Sigmoid colon (tissue), 3 donors: ENCODE measurements at regions not wholly inside any gene's neighbourhood (a gene's known extent, or its start where the extent isn't known, plus 50 kb on each side); places are given as distances from the start of the nearest gene placed in this dataset.

Source experiments
- CTCF ChIP-seq, 4 experiments: fragments of 450-650 bp in 3 of 4; fragments of 200-600 bp in 1 of 4; IDR thresholded peaks; one replicate each; pipeline ENCODE4 v1.5.1; 2016 to 2019; ENCODE audit warnings: antibody characterized with exemption in 4 of 4, mild to moderate bottlenecking in 3 of 4, moderate library complexity in 2 of 4
- POLR2A ChIP-seq, 2 donors: fragments of 450-650 bp; IDR thresholded peaks; one replicate each; pipeline ENCODE4 v1.6.1; 2016; ENCODE audit warnings: antibody characterized with exemption in 2 of 2, mild to moderate bottlenecking in 2 of 2, moderate library complexity in 2 of 2

GRCh38 chr11:69241844-69242243, 52.1 kb upstream of the MYEOV start:
- TF ChIP-seq CTCF (IDR thresholded peaks at IDR 0.05) = no peak
- TF ChIP-seq POLR2A (IDR thresholded peaks at IDR 0.05) = no peak
